Neural progenitor cell (in vitro differentiated cells): ENCODE measurements at regions not wholly inside any gene's neighbourhood (a gene's known extent, or its start where the extent isn't known, plus 50 kb on each side); places are given as distances from the start of the nearest gene placed in this dataset.

Experiments
- EZH2 ChIP-seq: fragments of 200-600 bp; sonication (generic); IDR thresholded peaks from 2 replicates; pipeline ENCODE4 v1.6.1; 2017; ENCODE audit warnings: antibody characterized with exemption, mild to moderate bottlenecking, moderate library complexity
- TF ChIP-seq, protein P1 (sequence below): fragments of 200-600 bp; sonication (generic); IDR thresholded peaks from 2 replicates; pipeline ENCODE4 v1.5.1; 2017; ENCODE audit warnings: antibody characterized with exemption, mild to moderate bottlenecking

DNA sequence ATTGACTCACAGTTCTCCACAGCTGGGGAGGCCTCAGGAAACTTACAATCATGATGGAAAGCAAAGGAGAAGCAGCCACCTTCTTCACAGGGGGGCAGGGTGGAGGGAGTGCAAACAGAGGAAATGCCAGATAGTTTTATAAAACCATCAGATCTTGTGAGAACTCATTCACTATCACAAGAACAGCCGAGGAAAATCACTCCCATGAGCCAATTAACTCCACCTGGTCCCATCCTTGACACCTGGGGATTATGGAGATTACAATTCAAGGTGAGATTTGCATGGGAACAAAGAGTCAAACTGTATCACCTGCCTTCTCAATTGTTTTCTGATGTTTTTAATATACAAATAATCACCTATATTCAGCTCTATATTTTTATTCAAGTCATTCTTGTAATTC is 1527.3 kb upstream of the GOT2 start:
- TF ChIP-seq, protein P1, sequence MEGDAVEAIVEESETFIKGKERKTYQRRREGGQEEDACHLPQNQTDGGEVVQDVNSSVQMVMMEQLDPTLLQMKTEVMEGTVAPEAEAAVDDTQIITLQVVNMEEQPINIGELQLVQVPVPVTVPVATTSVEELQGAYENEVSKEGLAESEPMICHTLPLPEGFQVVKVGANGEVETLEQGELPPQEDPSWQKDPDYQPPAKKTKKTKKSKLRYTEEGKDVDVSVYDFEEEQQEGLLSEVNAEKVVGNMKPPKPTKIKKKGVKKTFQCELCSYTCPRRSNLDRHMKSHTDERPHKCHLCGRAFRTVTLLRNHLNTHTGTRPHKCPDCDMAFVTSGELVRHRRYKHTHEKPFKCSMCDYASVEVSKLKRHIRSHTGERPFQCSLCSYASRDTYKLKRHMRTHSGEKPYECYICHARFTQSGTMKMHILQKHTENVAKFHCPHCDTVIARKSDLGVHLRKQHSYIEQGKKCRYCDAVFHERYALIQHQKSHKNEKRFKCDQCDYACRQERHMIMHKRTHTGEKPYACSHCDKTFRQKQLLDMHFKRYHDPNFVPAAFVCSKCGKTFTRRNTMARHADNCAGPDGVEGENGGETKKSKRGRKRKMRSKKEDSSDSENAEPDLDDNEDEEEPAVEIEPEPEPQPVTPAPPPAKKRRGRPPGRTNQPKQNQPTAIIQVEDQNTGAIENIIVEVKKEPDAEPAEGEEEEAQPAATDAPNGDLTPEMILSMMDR, result no peak
- no peak for TF ChIP-seq EZH2
